Coronary artery (tissue), 2 donors: ENCODE measurements at regions not wholly inside any gene's neighbourhood (a gene's known extent, or its start where the extent isn't known, plus 50 kb on each side); places are given as distances from the start of the nearest gene placed in this dataset.

ENCODE experiments used
- DNase-seq: peaks from one replicate; pipeline ENCODE4 v3.0.0-alpha.2; 2017; ENCODE audit warnings: low spot score
- H3K27ac ChIP-seq, 2 donors: fragments of 200-600 bp; sonication (generic); one replicate each; pipeline ENCODE4 v1.5.1; 2016 to 2019
- H3K4me3 ChIP-seq: fragments of 200-600 bp; sonication (generic); 2 replicates; pipeline ENCODE4 v1.5.1; 2016; ENCODE audit warnings: mild to moderate bottlenecking, moderate library complexity
- TF ChIP-seq, protein P1 (sequence below): fragments of 200-600 bp; sonication (generic); IDR thresholded peaks from one replicate; pipeline ENCODE4 v1.5.1; 2019; ENCODE audit warnings: antibody characterized with exemption

GRCh38 chr4:56220261-56220660 is 167.0 kb downstream of the AASDH start:
- Histone ChIP-seq H3K27ac (no peak overlapping the region), H3K4me3 (no peak overlapping the region)
- TF ChIP-seq, protein P1, sequence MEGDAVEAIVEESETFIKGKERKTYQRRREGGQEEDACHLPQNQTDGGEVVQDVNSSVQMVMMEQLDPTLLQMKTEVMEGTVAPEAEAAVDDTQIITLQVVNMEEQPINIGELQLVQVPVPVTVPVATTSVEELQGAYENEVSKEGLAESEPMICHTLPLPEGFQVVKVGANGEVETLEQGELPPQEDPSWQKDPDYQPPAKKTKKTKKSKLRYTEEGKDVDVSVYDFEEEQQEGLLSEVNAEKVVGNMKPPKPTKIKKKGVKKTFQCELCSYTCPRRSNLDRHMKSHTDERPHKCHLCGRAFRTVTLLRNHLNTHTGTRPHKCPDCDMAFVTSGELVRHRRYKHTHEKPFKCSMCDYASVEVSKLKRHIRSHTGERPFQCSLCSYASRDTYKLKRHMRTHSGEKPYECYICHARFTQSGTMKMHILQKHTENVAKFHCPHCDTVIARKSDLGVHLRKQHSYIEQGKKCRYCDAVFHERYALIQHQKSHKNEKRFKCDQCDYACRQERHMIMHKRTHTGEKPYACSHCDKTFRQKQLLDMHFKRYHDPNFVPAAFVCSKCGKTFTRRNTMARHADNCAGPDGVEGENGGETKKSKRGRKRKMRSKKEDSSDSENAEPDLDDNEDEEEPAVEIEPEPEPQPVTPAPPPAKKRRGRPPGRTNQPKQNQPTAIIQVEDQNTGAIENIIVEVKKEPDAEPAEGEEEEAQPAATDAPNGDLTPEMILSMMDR, result no peak
- DNase-seq, result no peak

GRCh38 chr4:56219447-56219846 is 167.8 kb downstream of the AASDH start:
- TF ChIP-seq, protein P1, result no peak

GRCh38 chr4:56218230-56218895 is 168.9 kb downstream of the AASDH start:
- H3K4me3 ChIP-seq, result no peak overlapping the region
- TF ChIP-seq, protein P1, result no peak

More at GRCh38 chr4:56219447-56219846, 167.8 kb downstream of the AASDH start:
- no peak overlapping the region for H3K27ac ChIP-seq
- no peak for DNase-seq
- H3K4me3 ChIP-seq, result no peak overlapping the region

GRCh38 chr4:56217343-56217890 is 169.9 kb downstream of the AASDH start:
- no peak overlapping the region for H3K4me3 ChIP-seq
- TF ChIP-seq, protein P1, result no peak
- H3K27ac ChIP-seq, result no peak overlapping the region
- DNase-seq, result no peak

More at GRCh38 chr4:56218230-56218895, 168.9 kb downstream of the AASDH start:
- H3K27ac ChIP-seq, result no peak overlapping the region
- no peak for DNase-seq

GRCh38 chr4:56215901-56216300 is 171.4 kb downstream of the AASDH start:
- no peak overlapping the region for H3K4me3 ChIP-seq
- H3K27ac ChIP-seq, result no peak overlapping the region
- no peak for DNase-seq
- TF ChIP-seq, protein P1, result no peak

DNA sequence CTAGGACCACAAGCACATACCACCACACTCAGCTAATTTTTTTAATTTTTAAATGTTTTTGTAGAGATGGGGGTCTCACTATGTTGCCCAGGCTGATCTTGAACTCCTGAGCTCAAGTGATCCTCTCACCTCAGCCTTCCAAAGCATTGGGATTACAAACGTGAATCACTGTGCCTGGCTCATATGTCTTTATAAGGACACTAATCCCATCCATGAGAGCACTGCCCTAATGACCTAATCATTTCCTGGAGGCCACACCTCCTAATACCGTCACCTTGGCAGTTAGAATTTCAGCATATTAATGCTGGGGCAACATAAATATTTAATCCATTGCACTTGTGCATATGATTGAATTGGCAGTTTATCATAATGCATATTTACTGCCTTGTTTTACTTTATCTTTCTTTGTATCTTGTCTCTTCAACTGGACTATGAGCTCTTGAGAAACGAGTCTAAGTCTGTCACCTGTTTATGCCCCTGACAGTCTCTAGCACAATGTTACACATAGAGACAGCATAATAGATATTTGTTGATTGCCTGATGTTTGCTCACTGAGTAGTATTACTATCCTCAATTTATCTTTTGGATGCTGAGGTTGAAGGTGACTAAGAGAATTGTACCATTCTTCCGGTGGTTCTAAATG is 172.0 kb downstream of the AASDH start:
- Histone ChIP-seq H3K27ac (no peak overlapping the region), H3K4me3 (no peak overlapping the region)
- no peak for DNase-seq
- TF ChIP-seq, protein P1, result no peak
